ENCODE measurements at regions not wholly inside any gene's neighbourhood (a gene's known extent, or its start where the extent isn't known, plus 50 kb on each side); places are given as distances from the start of the nearest gene placed in this dataset.

GRCh38 chr21:39011911-39012310 lies 171.3 kb downstream of the PSMG1 start:
- no peak overlapping the region for H3K27ac Mint-ChIP-seq
- Histone ChIP-seq H3K27me3 (ENCODE audit: control insufficient read depth, insufficient read depth, low read length) (no peaks in the 10 kb centered on the region), H3K9me3 (ENCODE audit: control insufficient read depth, insufficient read depth, low read length) (no peaks in the 10 kb centered on the region), H3K36me3 (ENCODE audit: control insufficient read depth, insufficient read depth, low read length) (no peaks in the 10 kb centered on the region), H3K27ac (ENCODE audit: low read length) (no peak overlapping the region), H3K4me3 (ENCODE audit: low read length) (no peak overlapping the region), H3K4me1 (ENCODE audit: control insufficient read depth, insufficient read depth, low read length) (peaks cover 10% of the 10 kb centered on the region)
- 89% methylated on average over 3 of the region's 3 CpGs for WGBS (ENCODE audit: insufficient coverage)
- no peaks in the 10 kb centered on the region for H3K36me3 Mint-ChIP-seq
- no peaks in the 10 kb centered on the region for H3K27me3 Mint-ChIP-seq (ENCODE audit: low read depth in 2 of 2)
- H3K4me3 Mint-ChIP-seq = no peak overlapping the region
- DNase-seq (no peak), ATAC-seq (no peak)
- intact Hi-C loops (cut with micrococcal nuclease) = no loop called here
- peaks cover 0 to 6% of the 10 kb centered on the region in 2 donors for H3K4me1 Mint-ChIP-seq
- no peak for TF ChIP-seq CTCF (IDR thresholded peaks at IDR 0.05)
- no peaks in the 10 kb centered on the region for H3K9me3 Mint-ChIP-seq

- 63% methylated on average over 16 of the region's 16 CpGs for WGBS (ENCODE audit: insufficient coverage)
- H3K27ac ChIP-seq (ENCODE audit: low read length) = no peak overlapping the region
- no peak for DNase-seq
- no peak for ATAC-seq
- TF ChIP-seq CTCF (IDR thresholded peaks at IDR 0.05) = no peak
- Mint-ChIP-seq H3K4me3 (no peak overlapping the region), H3K27ac (no peak overlapping the region), H3K27me3 (ENCODE audit: low read depth in 2 of 2) (no peaks in the 10 kb centered on the region), H3K9me3 (no peaks in the 10 kb centered on the region), H3K4me1 (peaks cover 0 to 4% of the 10 kb centered on the region in 2 donors), H3K36me3 (no peaks in the 10 kb centered on the region)
- intact Hi-C loops (cut with micrococcal nuclease) = no loop called here
- H3K4me3 ChIP-seq (ENCODE audit: low read length) = no peak overlapping the region
- no peaks in the 10 kb centered on the region for H3K9me3 ChIP-seq (ENCODE audit: control insufficient read depth, insufficient read depth, low read length)
- H3K4me1 ChIP-seq (ENCODE audit: control insufficient read depth, insufficient read depth, low read length) = peaks cover 12% of the 10 kb centered on the region
- no peaks in the 10 kb centered on the region for H3K36me3 ChIP-seq (ENCODE audit: control insufficient read depth, insufficient read depth, low read length)
- H3K27me3 ChIP-seq (ENCODE audit: control insufficient read depth, insufficient read depth, low read length) = no peaks in the 10 kb centered on the region
Observed at GRCh38 chr21:39010629-39011404, 172.4 kb downstream of the PSMG1 start.

GRCh38 chr21:39009587-39010225 lies 173.5 kb downstream of the PSMG1 start:
- Histone ChIP-seq H3K27me3 (ENCODE audit: control insufficient read depth, insufficient read depth, low read length) (no peaks in the 10 kb centered on the region), H3K4me1 (ENCODE audit: control insufficient read depth, insufficient read depth, low read length) (peaks cover 19% of the 10 kb centered on the region), H3K27ac (ENCODE audit: low read length) (no peak overlapping the region), H3K9me3 (ENCODE audit: control insufficient read depth, insufficient read depth, low read length) (no peaks in the 10 kb centered on the region), H3K4me3 (ENCODE audit: low read length) (no peak overlapping the region), H3K36me3 (ENCODE audit: control insufficient read depth, insufficient read depth, low read length) (no peaks in the 10 kb centered on the region)
- Mint-ChIP-seq H3K9me3 (no peaks in the 10 kb centered on the region), H3K4me3 (no peak overlapping the region), H3K4me1 (peaks cover 7 to 13% of the 10 kb centered on the region in 2 donors), H3K27me3 (ENCODE audit: low read depth in 2 of 2) (no peaks in the 10 kb centered on the region), H3K36me3 (no peaks in the 10 kb centered on the region), H3K27ac (no peak overlapping the region)
- DNase-seq (no peak), ATAC-seq (no peak)
- 89% methylated on average over 7 of the region's 7 CpGs for WGBS (ENCODE audit: insufficient coverage)
- intact Hi-C loops (cut with micrococcal nuclease) = no loop called here
- TF ChIP-seq CTCF (IDR thresholded peaks at IDR 0.05) = no peak
